Astrocyte of the spinal cord (primary cell): ENCODE measurements at regions not wholly inside any gene's neighbourhood (a gene's known extent, or its start where the extent isn't known, plus 50 kb on each side); places are given as distances from the start of the nearest gene placed in this dataset.

ENCODE experiments used
- DNase-seq: peaks from one replicate; pipeline ENCODE4 v3.0.0; 2011; ENCODE audit warnings: low read depth, low spot score
- H3K4me3 ChIP-seq: 2 replicates; pipeline ENCODE4 v1.5.1; 2011; ENCODE audit warnings: low read depth, mild to moderate bottlenecking, low read length, moderate library complexity
- in situ Hi-C: cut with HindIII; loops from 2 replicates; pipeline ENCODE4 v1.10.0; 2017; ENCODE audit warnings: low sequenced_read_pairs
- TF ChIP-seq, protein P1 (sequence below): IDR thresholded peaks from 2 replicates; pipeline ENCODE4 v1.5.1; 2012; ENCODE audit warnings: low read depth, mild to moderate bottlenecking, low read length, inconsistent platforms

DNA sequence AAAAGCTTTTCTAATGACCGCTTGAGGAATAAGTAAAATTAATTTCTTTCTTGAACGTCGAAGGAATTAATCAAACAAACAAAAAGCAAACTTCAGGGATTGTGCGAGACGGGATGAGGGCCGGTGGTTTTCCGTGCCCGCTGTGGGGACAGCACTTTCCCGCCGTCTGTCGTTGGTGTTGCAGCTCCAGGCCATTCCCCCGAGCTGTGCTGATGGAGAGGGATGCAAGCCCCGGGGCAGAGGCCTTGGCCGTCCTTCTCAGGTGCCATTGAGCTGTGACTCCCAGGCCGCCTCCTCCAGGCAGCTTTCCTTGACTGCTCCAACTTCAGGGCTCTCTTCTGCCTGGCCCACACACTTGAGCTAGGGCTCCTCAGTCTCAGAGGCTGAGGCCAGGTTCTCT, 109.0 kb upstream of the C14orf180 start:
- DNase-seq: no peak
- no peak overlapping the region for H3K4me3 ChIP-seq
- in situ Hi-C loops: no loop called here
- TF ChIP-seq, protein P1, sequence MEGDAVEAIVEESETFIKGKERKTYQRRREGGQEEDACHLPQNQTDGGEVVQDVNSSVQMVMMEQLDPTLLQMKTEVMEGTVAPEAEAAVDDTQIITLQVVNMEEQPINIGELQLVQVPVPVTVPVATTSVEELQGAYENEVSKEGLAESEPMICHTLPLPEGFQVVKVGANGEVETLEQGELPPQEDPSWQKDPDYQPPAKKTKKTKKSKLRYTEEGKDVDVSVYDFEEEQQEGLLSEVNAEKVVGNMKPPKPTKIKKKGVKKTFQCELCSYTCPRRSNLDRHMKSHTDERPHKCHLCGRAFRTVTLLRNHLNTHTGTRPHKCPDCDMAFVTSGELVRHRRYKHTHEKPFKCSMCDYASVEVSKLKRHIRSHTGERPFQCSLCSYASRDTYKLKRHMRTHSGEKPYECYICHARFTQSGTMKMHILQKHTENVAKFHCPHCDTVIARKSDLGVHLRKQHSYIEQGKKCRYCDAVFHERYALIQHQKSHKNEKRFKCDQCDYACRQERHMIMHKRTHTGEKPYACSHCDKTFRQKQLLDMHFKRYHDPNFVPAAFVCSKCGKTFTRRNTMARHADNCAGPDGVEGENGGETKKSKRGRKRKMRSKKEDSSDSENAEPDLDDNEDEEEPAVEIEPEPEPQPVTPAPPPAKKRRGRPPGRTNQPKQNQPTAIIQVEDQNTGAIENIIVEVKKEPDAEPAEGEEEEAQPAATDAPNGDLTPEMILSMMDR: no peak

DNA sequence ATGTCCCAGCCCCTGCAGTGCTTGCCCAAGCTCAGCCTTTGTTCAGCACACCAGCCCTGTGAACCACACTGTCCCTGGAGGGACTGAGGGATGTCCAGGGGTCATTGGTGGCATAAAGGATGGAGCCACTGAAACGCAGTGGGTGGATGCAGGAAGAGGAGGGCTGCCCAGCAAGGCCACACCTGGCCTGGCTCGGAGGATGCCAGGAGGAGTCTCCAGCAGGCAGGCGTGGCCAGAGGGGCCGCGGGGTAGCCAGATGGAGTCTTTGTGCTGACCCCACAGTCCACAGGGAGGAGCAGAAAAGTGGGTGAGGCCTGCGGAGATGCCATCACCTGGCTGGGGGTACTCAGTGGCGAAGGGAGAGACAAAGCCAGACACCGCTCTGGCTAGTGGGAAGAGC, 108.5 kb upstream of the C14orf180 start:
- no peak for DNase-seq
- no peak overlapping the region for H3K4me3 ChIP-seq
- TF ChIP-seq, protein P1: no peak
- in situ Hi-C loops: no loop called here

DNA sequence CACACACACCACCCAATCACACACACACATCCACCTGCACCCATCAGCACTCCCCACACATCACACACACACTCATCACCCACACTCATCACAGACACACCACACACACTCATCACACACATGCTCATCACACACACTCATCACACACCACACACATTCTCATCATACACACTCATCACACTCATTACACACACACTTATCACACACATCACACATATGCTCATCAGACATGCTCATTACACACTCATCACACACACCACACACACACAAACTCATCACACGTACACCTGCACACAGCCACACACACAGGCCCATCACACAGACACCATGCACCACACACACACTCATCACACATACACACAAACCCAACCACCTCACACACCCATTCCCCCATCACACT, 107.5 kb upstream of the C14orf180 start:
- DNase-seq: no peak
- in situ Hi-C loops: no loop called here
- TF ChIP-seq, protein P1: no peak

DNA sequence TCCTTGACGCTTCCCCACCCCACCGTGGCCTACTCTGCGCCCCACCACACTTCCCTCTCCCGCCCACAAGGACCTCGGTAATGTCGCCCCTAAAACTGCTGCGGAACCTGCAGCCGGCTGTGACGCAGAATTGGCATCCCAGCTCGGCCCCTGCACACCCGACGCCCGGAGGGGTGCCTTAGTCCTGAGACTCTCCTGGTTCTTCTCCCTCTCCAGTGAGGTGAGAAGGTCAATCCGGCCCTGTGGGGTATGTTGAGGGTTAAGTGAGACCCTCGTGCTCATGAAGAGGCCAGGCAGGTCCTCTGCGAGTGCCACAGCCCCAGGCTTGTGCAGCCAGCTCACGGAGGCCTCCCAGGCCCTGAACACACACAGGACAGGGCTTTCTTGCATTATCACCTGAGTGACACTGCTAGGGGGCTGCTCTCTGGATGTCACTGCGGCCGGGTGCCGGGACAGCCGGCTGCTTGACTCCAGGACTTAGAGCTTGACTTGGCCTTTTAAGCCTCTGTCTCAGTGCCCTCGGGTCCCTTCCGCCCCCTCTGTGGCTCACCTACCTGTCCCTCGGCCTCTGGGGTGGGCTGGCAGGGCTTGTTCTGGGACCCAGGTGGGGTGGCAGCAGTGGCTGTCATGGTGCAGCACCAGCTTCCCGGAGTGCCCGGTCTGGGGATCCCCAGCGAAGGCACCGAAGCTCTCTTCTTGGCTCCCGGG, 106.9 kb upstream of the C14orf180 start:
- TF ChIP-seq, protein P1: no peak
- H3K4me3 ChIP-seq: no peak overlapping the region
- no peak for DNase-seq
- in situ Hi-C loops: no loop called here

More for the DNA sequence above, 107.5 kb upstream of the C14orf180 start:
- H3K4me3 ChIP-seq: no peak overlapping the region

DNA sequence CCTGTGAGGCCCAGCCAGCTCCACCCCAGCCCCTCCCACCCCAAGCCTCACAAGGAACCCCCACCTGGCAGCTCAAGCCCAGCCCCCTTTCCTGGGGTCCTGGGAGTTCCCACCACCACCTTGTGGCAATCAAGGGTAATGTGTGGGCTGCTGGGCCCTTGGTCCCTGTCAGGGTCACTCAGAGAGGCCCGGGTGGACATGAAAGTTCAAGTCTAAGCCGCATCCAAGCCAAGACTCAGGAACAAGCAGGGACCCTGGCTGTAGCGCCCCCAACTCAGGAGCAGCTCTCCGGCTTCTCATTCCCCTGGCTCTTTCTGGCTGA, 106.4 kb upstream of the C14orf180 start:
- no peak for DNase-seq
- TF ChIP-seq, protein P1: no peak
- in situ Hi-C loops: no loop called here
- no peak overlapping the region for H3K4me3 ChIP-seq

DNA sequence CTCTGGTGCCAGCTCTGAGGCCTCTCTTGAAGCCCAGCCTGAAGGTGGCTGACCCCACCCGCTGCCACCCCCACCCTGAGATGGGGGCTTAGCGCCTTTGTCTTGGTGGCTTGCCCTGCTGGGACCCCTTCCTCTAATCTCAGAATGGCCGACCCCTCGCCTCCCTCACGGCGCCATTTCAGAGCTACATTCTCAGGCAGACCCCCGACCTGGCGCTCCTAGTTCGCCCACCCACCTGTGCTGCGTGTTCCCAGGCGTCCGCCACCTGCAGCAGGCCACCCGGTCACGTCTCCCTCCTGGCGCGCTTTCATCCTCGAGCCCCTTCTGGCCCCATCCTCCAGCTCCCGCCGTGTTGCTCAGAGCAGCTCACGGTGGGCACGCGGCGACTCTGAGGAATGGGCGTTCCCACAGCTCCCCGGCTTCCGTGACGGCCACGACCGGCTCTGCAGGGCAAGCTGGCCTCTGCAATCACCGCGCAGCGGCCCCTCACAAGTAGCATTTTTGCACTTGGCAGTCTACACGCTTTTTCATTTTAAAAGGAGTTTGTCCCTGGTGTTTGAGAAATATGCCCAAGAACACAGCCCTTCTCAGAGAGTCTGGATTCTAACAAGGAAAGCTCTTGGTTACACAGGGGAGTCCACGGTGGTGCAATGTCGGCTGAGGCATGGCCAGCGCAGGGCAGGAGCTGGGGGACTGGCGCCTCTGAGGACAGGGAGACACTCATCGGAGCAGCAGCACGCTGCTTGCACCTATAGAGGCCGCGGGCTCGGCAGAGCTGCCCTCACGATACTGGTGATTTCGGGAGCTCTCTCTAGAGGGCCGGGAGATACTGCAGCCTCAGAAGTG, 105.7 kb upstream of the C14orf180 start:
- no peak overlapping the region for H3K4me3 ChIP-seq
- DNase-seq: no peak
- in situ Hi-C loops: no loop called here
- TF ChIP-seq, protein P1: no peak
